SK-N-MC (cell line): ENCODE measurements at regions not wholly inside any gene's neighbourhood (a gene's known extent, or its start where the extent isn't known, plus 50 kb on each side); places are given as distances from the start of the nearest gene placed in this dataset.

Experiments used
- EZH2 ChIP-seq: fragments of 200-600 bp; sonication (generic); IDR thresholded peaks from one replicate; pipeline ENCODE4 v1.6.1; 2017; ENCODE audit warnings: antibody characterized with exemption
- FOXP2 ChIP-seq: optimal IDR thresholded peaks from 2 replicates; pipeline ENCODE3; 2011; ENCODE audit warnings: mild to moderate bottlenecking, moderate library complexity; ENCODE audit not compliant: insufficient read depth; ENCODE audit errors: extremely low read length, control extremely low read depth
- POLR2AphosphoS5 ChIP-seq: IDR thresholded peaks from 2 replicates; pipeline ENCODE4 v1.6.1; 2012; ENCODE audit warnings: mild to moderate bottlenecking, low read depth, low read length, borderline replicate concordance

GRCh38 chr11:38723361-38723760 lies 2125.3 kb upstream of the RAG2 start:
- TF ChIP-seq EZH2 (no peak), POLR2AphosphoS5 (no peak), FOXP2 (no peak)
